ENCODE measurements at regions not wholly inside any gene's neighbourhood (a gene's known extent, or its start where the extent isn't known, plus 50 kb on each side); places are given as distances from the start of the nearest gene placed in this dataset.

DNA sequence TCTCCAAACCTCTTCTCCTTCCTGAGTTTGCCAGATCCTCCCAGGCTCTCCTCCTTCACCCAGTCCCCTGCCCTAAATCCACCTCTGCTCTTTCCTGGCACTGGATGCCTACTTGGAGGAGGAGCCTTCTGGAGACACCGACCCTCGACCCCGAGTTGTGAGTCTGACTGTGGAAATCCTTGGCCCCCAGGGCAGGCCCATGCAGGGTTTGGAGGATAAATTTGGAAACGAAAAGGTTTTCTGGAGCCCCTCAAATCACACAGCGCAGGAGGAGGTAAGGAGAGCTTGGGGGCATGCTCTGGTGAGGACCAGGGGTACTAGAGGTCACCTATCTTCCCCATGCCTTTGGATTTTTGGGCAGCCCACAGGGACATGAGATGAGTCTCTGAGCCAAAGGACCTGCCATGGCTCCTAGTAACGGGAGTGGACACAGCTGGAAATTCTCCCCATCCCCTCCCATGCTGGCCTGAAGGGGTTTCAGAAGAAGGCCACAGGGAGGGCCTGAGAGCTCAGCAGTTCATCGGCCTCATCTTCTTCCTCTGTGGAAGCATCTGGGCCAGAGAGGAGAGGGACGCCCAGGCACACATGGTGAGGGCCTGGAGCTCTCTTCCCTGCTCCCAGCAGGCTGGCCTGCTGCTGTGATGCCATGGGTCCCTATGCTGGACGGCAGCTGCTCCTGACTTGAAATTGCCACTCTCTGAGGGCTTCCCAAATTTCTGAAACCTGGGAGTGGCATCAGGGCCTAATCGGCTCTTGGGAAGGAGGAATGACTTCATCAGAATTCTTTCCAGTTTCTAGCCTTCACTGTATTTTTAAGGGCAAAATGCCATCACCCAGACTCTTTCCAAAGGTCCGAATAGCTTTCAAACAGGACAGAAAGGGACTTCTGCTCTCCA lies 68.6 kb upstream of the ITGA11 start:
- TF ChIP-seq CTCF (IDR thresholded peaks at IDR 0.05): no peak
- TF ChIP-seq POLR2A (IDR thresholded peaks at IDR 0.05): no peak
